Spleen (tissue), 7 donors: ENCODE measurements at regions not wholly inside any gene's neighbourhood (a gene's known extent, or its start where the extent isn't known, plus 50 kb on each side); places are given as distances from the start of the nearest gene placed in this dataset.

ENCODE experiments used
- CTCF ChIP-seq, 11 experiments: fragments of 200-600 bp in 7 of 11; fragments of 450-650 bp in 4 of 11; sonication (generic) in 4 of 11; IDR thresholded peaks in 8 of 11; conservative IDR thresholded peaks in 3 of 11; 1 replicate in 7 of 11; 2 replicates in 4 of 11; pipeline versions ENCODE4 v1.4.0 to v1.8.0; 2016 to 2021; ENCODE audit warnings: antibody characterized with exemption in 11 of 11, inconsistent platforms in 4 of 11, mild to moderate bottlenecking in 1 of 11
- POLR2AphosphoS5 ChIP-seq, 3 donors: sonication (generic); formaldehyde crosslinking; IDR thresholded peaks; one replicate each; pipeline ENCODE4 v1.5.1; 2017; ENCODE audit warnings: antibody characterized with exemption in 3 of 3
- donor health status: DM: no; HTN: no; CAD: no; lungs with moderate emphysema.
- donor health status: DM: no; HTN: no; CAD: no.
- donor health status: DM: no; HTN: no; CAD: no.

- TF ChIP-seq CTCF (IDR thresholded peaks at IDR 0.05 in 8 of 11, conservative IDR thresholded peaks at IDR 0.05 in 3 of 11), result no peak
- TF ChIP-seq POLR2AphosphoS5 (IDR thresholded peaks at IDR 0.05), result no peak
These were observed 321.8 kb downstream of the PSAT1 start for GRCh38 chr9:78618735-78619134.
